PFSK-1 (cell line): ENCODE measurements at regions not wholly inside any gene's neighbourhood (a gene's known extent, or its start where the extent isn't known, plus 50 kb on each side); places are given as distances from the start of the nearest gene placed in this dataset.

Experiments used
- POLR2AphosphoS5 ChIP-seq: IDR thresholded peaks from 2 replicates; pipeline ENCODE4 v1.6.1; 2012; ENCODE audit warnings: low read depth, mild to moderate bottlenecking, control low read depth, low read length, moderate library complexity
- TAF1 ChIP-seq: IDR thresholded peaks from 2 replicates; pipeline ENCODE4 v1.6.1; 2012; ENCODE audit warnings: low read length, control low read depth, borderline replicate concordance; ENCODE audit not compliant: insufficient read depth
- TF ChIP-seq, protein P1 (sequence below), 2 experiments: IDR thresholded peaks; 2 replicates each; pipeline versions ENCODE4 v1.6.1 to v1.8.0; 2011 to 2012; ENCODE audit warnings: low read depth in 2 of 2, low read length in 2 of 2, control low read depth in 1 of 2, inconsistent platforms in 1 of 2, mild to moderate bottlenecking in 1 of 2, moderate library complexity in 1 of 2; ENCODE audit not compliant: insufficient read depth in 1 of 2

DNA sequence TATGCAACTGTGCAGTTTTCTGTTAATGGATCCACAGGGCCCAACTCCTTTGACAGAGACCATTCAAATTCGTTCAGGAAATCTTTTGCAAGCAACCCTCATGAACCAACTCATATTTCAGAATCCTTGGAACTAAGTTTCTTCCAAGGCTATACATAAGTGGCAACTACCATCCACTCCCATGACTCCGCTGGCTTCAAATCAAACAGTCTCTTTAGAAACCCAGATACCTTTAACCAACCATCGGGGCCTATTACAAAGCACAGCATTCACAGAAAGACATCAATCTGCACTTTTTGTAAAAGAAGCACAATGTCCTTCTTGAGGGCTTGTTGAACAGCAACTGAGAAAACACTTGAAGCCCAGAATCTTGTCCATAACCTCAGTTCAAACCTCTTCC is 526.9 kb downstream of the DTWD2 start:
- TF ChIP-seq POLR2AphosphoS5, result no peak
- TF ChIP-seq, protein P1, sequence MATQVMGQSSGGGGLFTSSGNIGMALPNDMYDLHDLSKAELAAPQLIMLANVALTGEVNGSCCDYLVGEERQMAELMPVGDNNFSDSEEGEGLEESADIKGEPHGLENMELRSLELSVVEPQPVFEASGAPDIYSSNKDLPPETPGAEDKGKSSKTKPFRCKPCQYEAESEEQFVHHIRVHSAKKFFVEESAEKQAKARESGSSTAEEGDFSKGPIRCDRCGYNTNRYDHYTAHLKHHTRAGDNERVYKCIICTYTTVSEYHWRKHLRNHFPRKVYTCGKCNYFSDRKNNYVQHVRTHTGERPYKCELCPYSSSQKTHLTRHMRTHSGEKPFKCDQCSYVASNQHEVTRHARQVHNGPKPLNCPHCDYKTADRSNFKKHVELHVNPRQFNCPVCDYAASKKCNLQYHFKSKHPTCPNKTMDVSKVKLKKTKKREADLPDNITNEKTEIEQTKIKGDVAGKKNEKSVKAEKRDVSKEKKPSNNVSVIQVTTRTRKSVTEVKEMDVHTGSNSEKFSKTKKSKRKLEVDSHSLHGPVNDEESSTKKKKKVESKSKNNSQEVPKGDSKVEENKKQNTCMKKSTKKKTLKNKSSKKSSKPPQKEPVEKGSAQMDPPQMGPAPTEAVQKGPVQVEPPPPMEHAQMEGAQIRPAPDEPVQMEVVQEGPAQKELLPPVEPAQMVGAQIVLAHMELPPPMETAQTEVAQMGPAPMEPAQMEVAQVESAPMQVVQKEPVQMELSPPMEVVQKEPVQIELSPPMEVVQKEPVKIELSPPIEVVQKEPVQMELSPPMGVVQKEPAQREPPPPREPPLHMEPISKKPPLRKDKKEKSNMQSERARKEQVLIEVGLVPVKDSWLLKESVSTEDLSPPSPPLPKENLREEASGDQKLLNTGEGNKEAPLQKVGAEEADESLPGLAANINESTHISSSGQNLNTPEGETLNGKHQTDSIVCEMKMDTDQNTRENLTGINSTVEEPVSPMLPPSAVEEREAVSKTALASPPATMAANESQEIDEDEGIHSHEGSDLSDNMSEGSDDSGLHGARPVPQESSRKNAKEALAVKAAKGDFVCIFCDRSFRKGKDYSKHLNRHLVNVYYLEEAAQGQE (IDR thresholded peaks at IDR 0.05; ENCODE audit: insufficient read depth in 1 of 2, low read depth in 2 of 2, low read length in 2 of 2), result no peak
- no peak for TF ChIP-seq TAF1
